ENCODE measurements at regions not wholly inside any gene's neighbourhood (a gene's known extent, or its start where the extent isn't known, plus 50 kb on each side); places are given as distances from the start of the nearest gene placed in this dataset.

DNA sequence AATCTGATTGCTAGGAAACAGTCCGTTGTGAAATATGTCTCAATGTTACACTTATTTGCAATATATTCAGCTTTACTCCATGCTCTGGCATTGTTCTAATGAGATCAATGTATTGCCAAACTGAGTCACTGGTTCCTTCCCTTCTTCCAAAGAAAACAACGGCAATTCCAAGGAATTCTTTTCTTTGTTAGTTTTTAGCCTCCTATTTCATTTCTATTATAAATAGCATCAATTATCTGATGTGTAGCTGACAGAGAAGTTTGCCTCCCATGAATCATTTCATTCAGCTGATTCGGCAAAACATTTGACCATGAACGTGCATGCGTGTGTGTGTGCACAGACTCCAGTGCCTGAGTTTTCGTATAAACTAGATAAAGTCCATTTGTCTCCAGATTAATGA lies 346.8 kb downstream of the ETS1 start:
- TF ChIP-seq, protein P1, sequence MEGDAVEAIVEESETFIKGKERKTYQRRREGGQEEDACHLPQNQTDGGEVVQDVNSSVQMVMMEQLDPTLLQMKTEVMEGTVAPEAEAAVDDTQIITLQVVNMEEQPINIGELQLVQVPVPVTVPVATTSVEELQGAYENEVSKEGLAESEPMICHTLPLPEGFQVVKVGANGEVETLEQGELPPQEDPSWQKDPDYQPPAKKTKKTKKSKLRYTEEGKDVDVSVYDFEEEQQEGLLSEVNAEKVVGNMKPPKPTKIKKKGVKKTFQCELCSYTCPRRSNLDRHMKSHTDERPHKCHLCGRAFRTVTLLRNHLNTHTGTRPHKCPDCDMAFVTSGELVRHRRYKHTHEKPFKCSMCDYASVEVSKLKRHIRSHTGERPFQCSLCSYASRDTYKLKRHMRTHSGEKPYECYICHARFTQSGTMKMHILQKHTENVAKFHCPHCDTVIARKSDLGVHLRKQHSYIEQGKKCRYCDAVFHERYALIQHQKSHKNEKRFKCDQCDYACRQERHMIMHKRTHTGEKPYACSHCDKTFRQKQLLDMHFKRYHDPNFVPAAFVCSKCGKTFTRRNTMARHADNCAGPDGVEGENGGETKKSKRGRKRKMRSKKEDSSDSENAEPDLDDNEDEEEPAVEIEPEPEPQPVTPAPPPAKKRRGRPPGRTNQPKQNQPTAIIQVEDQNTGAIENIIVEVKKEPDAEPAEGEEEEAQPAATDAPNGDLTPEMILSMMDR (IDR thresholded peaks at IDR 0.05; ENCODE audit: insufficient read depth, low read length): no peak
- no peak overlapping the region for H3K4me3 ChIP-seq (ENCODE audit: low read depth, low read length)
- peak; percentile 96 for DNase-seq (ENCODE audit: low read depth)

DNA sequence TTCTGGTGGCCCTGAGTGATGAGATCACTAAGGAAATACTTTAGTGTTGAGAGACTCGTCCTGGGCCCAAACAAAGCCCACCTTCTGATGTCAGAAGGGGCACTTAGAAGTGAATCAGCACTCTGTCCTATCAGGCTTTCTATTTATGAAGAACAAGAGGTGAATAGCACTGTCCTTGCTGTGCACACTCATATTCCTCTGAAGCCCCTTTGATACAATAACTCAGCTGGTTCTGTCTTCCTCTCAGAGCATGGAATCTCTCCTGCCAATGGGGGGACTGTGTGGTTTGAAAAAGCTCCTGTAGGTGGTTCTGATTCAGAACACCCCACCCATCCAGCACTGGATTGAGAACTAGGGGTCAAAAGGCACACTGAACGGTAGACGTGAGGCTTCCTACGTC lies 348.1 kb downstream of the ETS1 start:
- TF ChIP-seq, protein P1 (IDR thresholded peaks at IDR 0.05; ENCODE audit: insufficient read depth, low read length): no peak
- H3K4me3 ChIP-seq (ENCODE audit: low read depth, low read length): no peak overlapping the region
- no peak for DNase-seq (ENCODE audit: low read depth)

DNA sequence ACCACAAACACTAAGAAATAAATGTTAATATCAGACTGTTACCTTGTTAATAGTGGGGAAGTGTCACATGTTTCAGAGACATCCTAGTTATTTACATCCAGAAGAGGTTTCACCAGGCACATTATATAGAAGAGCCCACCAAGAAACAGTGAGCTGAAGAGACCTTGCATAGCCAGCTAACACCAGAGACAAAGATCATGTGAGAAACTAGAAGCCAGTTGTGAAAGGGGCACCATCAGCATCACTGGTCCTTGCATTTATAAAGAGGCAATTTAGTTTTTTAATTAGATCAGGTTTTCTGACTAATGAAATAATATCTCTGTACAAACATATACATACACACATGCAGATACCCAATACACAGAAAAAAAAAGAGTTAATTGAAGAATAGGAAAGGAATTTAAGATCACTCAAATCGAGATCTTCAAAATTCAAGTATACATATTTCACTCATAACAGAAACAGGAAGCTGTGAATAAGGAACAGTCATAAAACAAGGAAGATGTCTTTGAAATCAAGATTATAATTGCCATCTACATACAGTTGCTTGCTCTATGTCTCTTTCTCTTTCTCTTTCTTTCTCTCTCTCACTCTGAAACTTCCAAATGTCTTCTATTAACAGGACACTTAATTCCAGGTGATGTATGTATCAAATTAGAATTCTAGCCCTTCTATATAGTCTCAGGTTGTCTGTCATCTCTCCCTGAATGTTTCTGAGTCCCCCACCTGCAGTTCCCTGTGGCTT lies 348.7 kb downstream of the ETS1 start:
- TF ChIP-seq, protein P1 (IDR thresholded peaks at IDR 0.05; ENCODE audit: insufficient read depth, low read length): no peak
- no peak overlapping the region for H3K4me3 ChIP-seq (ENCODE audit: low read depth, low read length)
- no peak for DNase-seq (ENCODE audit: low read depth)

DNA sequence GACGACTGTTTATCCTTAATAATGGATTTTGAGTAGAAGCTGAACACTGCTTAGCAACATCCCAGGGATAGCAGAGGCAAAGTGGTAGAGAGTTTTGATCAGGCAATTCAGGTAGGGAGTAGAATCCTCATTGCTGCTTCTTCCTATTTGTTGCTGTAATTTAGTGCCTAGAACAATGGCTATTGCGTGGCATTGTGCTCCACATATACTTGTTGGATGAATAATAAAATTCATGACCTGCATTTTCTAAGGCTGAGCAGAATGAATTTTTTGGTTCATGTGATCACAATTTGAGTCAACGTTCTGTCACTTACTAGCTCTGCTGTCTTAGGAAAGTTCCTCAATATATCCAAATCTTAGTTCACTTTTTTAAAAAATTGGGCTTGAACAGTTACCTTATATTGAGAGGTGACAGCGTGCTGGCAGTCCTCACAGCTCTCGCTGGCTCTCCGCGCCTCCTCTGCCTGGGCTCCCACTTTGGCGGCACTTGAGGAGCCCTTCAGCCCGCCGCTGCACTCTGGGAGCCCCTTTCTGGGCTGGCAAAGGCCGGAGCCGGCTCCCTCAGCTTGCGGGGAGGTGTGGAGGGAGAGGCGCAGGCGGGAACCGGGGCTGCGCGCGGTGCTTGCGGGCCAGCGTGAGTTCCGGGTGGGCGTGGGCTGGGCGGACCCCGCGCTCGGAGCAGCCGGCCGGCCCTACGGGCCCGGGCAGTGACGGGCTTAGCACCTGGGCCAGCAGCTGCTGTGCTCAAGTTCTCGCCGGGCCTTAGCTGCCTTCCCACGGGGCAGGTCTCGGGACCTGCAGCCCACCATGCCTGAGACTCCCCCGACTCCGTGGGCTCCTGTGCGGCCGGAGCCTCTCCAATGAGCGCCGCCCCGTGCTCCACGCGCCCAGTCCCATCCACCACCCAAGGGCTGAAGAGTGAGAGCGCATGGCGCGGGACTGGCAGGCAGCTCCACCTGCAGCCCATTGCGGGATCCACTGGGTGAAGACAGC lies 350.6 kb downstream of the ETS1 start:
- DNase-seq (ENCODE audit: low read depth): no peak
- TF ChIP-seq, protein P1 (IDR thresholded peaks at IDR 0.05; ENCODE audit: insufficient read depth, low read length): no peak
- H3K4me3 ChIP-seq (ENCODE audit: low read depth, low read length): no peak overlapping the region

DNA sequence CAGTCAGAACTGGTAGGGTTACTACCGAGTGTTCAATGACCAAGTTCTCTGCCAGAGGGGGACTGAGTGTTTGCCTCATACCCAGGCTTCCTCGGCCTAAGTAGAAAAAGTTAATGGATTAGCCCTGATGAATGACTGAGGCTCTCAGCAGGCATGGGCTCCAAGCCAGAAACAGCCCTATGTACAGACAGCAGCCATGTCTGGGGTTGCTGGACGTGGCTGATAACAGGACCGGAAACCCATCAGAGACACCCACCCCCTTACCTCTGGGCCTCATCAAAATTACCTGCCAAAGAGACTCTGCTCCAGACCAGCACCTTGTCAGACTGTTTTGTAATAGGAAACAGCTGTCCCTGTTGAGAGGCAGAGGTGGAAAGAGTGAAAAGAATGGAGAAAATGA lies 351.4 kb downstream of the ETS1 start:
- no peak overlapping the region for H3K4me3 ChIP-seq (ENCODE audit: low read depth, low read length)
- peak; percentile 26 for DNase-seq (ENCODE audit: low read depth)
- TF ChIP-seq, protein P1 (IDR thresholded peaks at IDR 0.05; ENCODE audit: insufficient read depth, low read length): no peak

DNA sequence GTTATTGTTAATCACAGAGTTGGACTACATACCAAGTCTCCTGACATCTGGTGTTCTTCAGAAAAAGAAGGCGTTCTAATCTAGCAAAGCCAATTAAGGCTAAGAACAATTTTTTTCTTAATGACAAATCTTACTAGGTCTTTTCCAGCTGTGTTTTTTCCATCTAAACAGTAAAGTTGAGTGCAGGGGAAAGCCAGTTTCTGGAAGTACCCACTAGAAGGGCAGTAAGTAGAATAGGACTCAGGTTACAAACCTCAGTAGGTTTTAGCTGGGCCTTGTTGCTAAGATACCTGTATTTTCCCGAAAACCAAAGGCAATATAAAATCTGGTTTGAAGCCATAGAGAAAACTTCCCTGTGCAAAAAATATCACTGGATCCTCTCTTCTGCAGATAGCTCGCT lies 351.9 kb downstream of the ETS1 start:
- peak; percentile 23 for DNase-seq (ENCODE audit: low read depth)
- TF ChIP-seq, protein P1 (IDR thresholded peaks at IDR 0.05; ENCODE audit: insufficient read depth, low read length): no peak
- H3K4me3 ChIP-seq (ENCODE audit: low read depth, low read length): no peak overlapping the region

Data from fibroblast of the aortic adventitia (primary cell).